GM12873 (cell line): ENCODE measurements at regions not wholly inside any gene's neighbourhood (a gene's known extent, or its start where the extent isn't known, plus 50 kb on each side); places are given as distances from the start of the nearest gene placed in this dataset.

ENCODE experiments used
- TF ChIP-seq, protein P1 (sequence below): IDR thresholded peaks from 2 replicates; pipeline ENCODE4 v1.5.1; 2012; ENCODE audit warnings: low read depth, mild to moderate bottlenecking, moderate library complexity, low read length, control low read depth; ENCODE audit not compliant: insufficient read depth; ENCODE audit errors: missing control alignments

DNA sequence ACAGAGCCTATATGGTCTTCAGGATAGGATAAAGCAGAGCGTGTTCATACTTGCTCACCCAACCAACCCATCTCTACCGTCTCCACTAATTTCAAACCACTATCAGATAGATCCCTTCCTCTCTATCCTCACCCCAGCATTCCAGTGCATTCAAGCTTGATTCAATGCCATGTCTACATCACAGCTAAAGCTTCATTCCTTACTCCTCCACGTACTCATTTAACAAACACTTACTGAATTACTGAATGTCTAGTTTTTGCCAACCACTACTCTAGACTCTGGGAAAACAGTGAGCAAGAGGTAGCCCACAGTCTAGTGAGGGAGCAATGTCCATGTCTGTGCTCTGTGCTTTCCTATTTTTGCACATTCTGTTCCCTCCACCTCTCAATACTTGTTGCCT is 163.5 kb upstream of the MSX2 start:
- TF ChIP-seq, protein P1, sequence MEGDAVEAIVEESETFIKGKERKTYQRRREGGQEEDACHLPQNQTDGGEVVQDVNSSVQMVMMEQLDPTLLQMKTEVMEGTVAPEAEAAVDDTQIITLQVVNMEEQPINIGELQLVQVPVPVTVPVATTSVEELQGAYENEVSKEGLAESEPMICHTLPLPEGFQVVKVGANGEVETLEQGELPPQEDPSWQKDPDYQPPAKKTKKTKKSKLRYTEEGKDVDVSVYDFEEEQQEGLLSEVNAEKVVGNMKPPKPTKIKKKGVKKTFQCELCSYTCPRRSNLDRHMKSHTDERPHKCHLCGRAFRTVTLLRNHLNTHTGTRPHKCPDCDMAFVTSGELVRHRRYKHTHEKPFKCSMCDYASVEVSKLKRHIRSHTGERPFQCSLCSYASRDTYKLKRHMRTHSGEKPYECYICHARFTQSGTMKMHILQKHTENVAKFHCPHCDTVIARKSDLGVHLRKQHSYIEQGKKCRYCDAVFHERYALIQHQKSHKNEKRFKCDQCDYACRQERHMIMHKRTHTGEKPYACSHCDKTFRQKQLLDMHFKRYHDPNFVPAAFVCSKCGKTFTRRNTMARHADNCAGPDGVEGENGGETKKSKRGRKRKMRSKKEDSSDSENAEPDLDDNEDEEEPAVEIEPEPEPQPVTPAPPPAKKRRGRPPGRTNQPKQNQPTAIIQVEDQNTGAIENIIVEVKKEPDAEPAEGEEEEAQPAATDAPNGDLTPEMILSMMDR: no peak

DNA sequence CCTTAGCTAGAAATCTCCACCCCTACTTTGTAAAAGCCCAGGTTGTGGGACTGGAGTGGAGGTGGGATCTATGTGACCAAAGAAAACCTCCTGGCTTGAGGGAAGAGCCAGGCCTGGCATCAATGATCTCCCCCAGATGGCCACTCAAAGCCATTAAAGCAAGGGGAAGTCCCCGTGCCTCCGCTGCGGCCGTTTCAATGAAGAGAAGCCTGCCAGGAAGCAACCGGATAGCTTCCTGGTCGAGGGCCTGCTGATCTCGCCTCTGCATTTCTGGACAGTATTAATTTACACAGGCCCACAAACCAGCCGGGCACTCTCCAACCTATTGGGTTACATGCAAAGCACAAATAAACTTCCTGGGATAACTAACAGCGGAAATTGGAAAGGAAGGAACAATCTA is 160.5 kb upstream of the MSX2 start:
- TF ChIP-seq, protein P1: no peak

DNA sequence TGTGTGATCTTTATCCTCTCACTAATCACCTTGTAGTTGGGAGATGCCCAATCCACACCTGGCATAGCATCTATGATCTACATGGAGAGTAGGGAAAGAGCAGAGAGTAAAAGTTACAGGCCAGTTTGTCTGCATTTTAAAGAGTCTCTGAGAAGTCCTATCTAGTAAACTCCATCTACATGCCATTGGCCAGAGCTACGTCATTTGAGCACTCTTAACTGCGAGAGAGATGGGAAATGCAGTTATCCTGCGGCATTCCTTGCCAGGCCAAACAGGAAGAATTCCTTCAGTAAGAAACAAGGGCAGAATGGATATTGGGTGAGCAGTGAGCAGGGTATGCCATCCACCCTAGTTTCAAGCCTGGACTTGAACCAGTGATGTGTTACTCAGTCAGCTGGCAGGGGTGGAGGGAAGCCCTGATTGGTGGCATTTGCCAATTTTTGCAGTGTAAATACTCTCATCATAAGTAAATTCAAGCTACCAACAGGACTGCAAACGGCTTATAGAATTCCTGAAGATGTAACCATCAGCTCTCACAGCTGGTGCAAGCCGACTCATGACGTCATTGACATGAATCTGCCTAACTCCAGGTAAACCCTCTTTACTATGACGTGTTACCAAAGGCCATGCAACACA is 156.8 kb upstream of the MSX2 start:
- TF ChIP-seq, protein P1: no peak

DNA sequence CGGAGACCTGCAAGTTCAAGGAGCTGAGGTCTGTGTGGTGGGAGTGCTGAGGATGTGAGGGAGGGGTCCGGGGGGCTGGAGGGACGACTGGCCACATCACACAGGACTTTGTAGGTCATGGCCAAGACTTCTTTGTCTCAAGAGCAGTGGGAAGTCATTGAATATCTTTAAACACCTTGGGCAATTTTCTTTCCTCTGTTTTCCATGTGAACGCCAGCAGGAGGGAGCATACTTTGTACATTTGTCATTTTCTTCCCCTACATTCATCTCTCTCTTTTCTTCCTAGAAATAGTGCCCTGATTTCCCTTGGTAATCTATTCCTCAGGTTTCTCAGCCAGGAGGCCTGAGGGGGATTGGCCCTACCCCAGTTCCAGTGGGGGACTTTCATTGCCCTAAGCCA is 153.7 kb upstream of the MSX2 start:
- TF ChIP-seq, protein P1: no peak

DNA sequence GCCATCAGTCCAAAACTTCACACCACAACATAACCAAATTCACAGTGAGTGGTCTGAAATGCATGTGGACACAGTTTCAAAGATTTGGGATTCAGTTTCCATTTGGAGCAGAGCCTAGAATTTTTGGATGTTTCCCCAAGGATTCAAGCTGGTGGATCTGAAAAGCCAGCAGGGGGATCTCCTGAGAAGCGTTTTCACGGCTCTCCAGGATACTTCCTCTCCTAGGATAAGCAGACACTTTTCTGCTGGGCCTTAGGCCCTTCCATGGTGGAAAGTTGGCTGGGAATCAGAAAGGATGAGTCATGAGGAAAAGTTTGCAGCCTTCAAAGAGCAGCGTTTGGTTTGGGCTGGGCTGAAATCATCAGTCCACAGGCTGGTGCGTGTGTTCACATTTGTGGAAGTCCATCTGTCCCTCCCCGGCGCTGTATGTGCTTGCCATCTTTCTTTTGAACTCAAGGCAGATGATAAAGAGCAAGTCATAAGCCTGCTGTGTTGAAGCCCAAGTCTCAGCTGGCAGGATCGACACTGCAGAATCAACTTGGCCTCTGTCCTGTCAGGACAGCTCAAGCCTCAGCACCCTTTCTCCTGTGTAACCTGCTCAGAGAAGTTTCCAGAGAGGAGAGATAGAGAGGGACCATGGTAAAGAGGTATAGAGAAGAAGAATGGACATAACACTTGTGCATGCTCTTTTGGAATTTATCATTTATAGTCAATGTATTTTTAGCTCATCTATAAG is 152.6 kb upstream of the MSX2 start:
- TF ChIP-seq, protein P1: no peak

DNA sequence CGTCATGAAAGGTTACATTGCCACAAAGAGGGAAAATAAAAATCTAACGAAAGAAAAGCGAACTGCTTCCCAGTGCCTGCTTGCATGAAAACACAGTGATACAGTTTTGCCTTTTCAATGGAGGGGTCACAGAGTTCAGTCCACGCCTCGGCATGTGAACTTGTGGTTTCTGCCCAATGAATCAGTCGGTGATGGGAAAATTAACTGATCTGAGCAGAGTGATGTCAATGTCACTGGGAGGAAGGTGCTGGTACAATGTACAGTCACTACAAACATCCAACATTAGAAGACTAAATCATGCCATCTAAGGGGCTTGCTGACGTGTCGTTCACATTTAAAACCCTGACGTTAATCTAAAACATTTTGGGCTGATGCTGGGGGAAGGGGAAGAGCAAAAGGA is 151.8 kb upstream of the MSX2 start:
- TF ChIP-seq, protein P1: no peak

DNA sequence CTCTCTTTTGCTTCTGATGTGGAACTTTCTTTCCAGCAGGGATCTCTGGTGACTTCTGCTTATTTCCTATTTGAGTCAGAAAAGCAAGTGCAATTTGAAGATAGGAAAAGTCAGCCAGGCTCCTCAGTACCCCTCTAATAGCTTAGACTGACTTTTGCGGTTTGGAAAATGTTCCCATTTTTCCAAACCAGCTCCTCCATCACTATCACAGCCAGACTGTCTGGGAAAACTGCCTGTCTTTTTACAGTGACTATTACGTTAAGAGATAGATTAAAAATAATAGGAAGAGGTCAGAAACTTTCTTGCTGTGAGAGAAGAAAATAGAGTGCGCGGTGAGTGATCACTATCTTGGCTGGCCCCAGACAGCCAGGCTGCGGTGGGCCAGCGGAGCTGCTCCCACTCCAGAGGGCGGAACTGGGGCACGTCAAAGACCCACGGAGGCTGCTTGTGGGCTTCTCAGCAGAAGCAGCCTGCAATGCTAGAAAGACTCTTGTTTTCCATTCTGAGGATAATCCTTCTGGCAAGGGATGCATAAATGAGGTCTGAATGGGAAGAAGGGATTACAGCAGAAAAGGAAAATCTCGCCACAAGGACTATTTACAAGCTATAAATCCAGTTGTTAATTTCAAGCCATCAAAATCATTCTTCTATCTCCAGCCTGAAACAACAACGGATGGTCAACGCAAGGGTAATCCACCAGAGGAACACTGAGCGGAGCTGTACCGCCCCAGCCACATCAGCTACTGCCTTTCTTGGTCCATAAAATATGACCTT is 151.0 kb upstream of the MSX2 start:
- TF ChIP-seq, protein P1: no peak
